ENCODE measurements at regions not wholly inside any gene's neighbourhood (a gene's known extent, or its start where the extent isn't known, plus 50 kb on each side); places are given as distances from the start of the nearest gene placed in this dataset.

DNA sequence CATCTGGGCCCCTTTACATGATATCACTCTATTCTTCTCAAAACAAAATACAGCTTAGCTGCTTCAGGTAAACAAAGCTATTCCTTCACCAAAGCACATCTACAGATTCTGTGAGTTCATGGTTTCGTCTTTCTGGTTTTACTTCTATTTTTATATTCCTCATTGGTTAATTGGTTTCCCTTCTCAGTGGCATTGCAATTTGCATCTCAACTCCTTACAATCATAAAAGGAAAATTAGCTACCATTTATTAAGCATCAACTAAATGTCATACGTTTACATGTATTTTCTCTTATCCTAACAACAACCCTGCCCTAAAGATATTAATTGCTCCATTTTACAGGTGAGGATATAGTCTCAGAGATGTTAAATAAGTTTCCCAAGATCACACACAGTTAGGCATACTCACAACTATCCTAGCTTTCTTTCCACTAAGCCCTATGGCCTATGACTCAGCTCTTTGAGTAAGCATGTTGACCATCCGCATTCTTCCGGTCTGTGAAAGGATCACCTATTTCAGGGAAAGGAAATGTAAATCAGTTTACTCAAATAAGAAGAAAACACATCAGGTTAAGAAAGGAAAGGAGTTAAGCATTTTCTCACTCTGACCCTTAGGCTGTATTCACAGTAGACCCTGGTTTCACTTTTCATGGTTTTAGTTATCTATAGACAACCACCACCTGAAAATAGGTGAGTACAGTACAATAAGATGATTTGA lies 146.1 kb downstream of the CAAP1 start:
- TF ChIP-seq, protein P1, sequence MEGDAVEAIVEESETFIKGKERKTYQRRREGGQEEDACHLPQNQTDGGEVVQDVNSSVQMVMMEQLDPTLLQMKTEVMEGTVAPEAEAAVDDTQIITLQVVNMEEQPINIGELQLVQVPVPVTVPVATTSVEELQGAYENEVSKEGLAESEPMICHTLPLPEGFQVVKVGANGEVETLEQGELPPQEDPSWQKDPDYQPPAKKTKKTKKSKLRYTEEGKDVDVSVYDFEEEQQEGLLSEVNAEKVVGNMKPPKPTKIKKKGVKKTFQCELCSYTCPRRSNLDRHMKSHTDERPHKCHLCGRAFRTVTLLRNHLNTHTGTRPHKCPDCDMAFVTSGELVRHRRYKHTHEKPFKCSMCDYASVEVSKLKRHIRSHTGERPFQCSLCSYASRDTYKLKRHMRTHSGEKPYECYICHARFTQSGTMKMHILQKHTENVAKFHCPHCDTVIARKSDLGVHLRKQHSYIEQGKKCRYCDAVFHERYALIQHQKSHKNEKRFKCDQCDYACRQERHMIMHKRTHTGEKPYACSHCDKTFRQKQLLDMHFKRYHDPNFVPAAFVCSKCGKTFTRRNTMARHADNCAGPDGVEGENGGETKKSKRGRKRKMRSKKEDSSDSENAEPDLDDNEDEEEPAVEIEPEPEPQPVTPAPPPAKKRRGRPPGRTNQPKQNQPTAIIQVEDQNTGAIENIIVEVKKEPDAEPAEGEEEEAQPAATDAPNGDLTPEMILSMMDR (IDR thresholded peaks at IDR 0.05; ENCODE audit: low read length), result no peak
- TF ChIP-seq EZH2 (IDR thresholded peaks at IDR 0.05; ENCODE audit: borderline replicate concordance, low read length), result no peak
